SJCRH30 (cell line): ENCODE measurements at regions not wholly inside any gene's neighbourhood (a gene's known extent, or its start where the extent isn't known, plus 50 kb on each side); places are given as distances from the start of the nearest gene placed in this dataset.
"Not testable (repeated sequence)": the region's sequence is repeated elsewhere in the genome, so short reads cannot be mapped to it uniquely, and the experiment has no call there.

Experiments used
- DNase-seq, 2 experiments: peaks; one replicate each; pipeline ENCODE4 v3.0.0-alpha.2; 2015 to 2020
- H3K27ac ChIP-seq: fragments of 250-450 bp; sonication (Bioruptor Pico); 2 replicates; pipeline ENCODE4 v1.5.1; 2020; ENCODE audit warnings: mild to moderate bottlenecking, moderate library complexity
- H3K27me3 ChIP-seq: fragments of 250-450 bp; sonication (Bioruptor Pico); 2 replicates; pipeline ENCODE4 v1.5.1; 2020; ENCODE audit warnings: mild to moderate bottlenecking, moderate library complexity
- H3K36me3 ChIP-seq: fragments of 250-450 bp; sonication (Bioruptor Pico); 2 replicates; pipeline ENCODE4 v1.5.1; 2020; ENCODE audit warnings: mild to moderate bottlenecking, moderate library complexity
- H3K4me1 ChIP-seq: fragments of 250-450 bp; sonication (Bioruptor Pico); 2 replicates; pipeline ENCODE4 v1.5.1; 2020; ENCODE audit warnings: mild to moderate bottlenecking, moderate library complexity
- H3K4me3 ChIP-seq: fragments of 250-450 bp; sonication (Bioruptor Pico); 2 replicates; pipeline ENCODE4 v1.5.1; 2020; ENCODE audit warnings: mild to moderate bottlenecking, moderate library complexity
- H3K9me3 ChIP-seq: fragments of 250-450 bp; sonication (Bioruptor Pico); replicated peaks from 2 replicates; pipeline ENCODE4 v1.5.1; 2020; ENCODE audit warnings: mild to moderate bottlenecking, moderate library complexity

DNA sequence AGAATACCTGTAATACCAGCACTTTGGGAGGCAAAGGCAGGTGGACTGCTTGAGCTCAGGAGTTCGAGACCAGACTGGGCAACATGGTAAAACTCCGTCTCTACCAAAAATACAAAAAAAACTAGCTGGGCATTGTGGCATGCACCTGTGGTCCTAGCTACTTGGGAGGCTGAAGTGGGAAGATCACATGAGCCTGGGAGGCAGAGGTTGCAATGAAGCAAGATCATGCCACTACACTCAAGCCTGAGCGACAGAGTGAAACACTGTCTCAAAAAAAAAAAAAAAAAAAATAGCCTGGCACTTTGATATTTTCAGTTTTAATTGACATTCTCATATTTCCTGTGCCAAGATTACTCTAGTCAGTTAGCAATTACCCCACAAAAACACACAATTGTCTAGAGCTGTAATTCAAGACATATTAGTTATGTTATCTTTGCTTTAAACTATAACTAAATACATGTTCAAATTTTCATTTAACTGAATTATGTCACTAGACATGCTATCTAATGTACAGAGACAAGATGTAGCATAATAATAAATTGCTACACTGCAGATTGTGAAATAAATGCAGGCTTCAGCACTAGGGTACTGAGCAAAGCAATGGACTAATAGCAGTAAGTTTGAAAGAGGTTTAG lies 378.2 kb upstream of the GRAMD2B start:
- H3K9me3 ChIP-seq: no peaks in the 10 kb centered on the region
- H3K27ac ChIP-seq: peak overlapping the region; percentile 83
- no peaks in the 10 kb centered on the region for H3K27me3 ChIP-seq
- H3K36me3 ChIP-seq: no peaks in the 10 kb centered on the region
- no peak for DNase-seq
- H3K4me1 ChIP-seq: peaks cover 21% of the 10 kb centered on the region
- H3K4me3 ChIP-seq: no peak overlapping the region

DNA sequence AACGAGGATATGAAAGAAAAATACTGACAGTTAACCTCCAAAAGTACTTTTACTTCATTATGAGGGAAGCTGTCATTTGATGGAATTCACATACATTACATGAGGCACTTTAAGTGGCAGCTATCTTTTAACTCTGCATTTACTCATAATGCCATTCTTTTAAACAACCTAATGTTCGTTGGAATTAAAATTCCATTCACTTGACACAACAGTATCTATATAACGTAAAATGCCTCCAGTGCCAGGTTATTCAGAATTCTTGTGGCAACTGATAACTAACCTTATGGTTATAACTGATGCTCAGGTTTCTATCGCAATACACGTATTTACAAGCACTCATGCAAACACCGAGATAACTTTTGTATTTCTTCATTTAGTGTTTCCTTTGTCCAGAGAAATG lies 376.9 kb upstream of the GRAMD2B start:
- Histone ChIP-seq H3K27me3 (no peaks in the 10 kb centered on the region), H3K4me3 (no peak overlapping the region), H3K9me3 (no peaks in the 10 kb centered on the region), H3K4me1 (peaks cover 21% of the 10 kb centered on the region), H3K36me3 (no peaks in the 10 kb centered on the region), H3K27ac (no peak overlapping the region)
- no peak for DNase-seq

DNA sequence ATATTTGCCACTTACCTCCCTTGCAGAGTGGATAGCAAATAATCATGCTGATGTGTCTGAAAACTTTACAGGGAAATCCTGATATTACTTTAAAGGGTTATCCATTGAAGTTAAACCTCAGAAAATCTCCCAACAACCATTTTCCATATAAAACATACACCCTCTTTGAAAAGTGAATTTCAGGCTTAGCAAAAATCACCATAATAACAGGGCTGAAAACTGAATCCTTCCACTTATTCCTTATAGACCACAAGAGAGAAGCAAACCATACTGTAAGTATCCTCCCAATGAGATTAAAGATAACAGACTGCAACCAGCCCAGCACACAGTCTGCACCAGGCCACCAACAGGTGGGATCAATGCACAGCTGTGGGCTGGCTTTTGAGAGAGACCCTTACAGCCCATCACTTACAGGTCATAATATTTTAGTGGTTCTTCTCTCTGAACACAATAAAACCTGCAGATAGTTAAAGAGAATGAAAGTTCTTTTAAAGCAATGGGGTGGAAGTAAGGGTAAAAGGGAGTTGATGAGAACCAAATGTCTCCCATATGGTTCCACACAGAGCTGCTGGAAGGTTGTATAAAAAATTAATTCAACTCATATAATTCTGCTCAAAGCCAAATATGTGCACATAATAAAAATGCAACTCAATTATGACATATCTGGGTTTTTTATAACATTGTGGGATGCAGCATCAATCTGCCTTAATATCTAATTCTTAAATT lies 376.2 kb upstream of the GRAMD2B start:
- no peak overlapping the region for H3K27ac ChIP-seq
- H3K4me3 ChIP-seq: no peak overlapping the region
- H3K27me3 ChIP-seq: no peaks in the 10 kb centered on the region
- peak; percentile 21 to 55 for DNase-seq
- no peaks in the 10 kb centered on the region for H3K36me3 ChIP-seq
- no peaks in the 10 kb centered on the region for H3K9me3 ChIP-seq
- H3K4me1 ChIP-seq: peaks cover 21% of the 10 kb centered on the region

DNA sequence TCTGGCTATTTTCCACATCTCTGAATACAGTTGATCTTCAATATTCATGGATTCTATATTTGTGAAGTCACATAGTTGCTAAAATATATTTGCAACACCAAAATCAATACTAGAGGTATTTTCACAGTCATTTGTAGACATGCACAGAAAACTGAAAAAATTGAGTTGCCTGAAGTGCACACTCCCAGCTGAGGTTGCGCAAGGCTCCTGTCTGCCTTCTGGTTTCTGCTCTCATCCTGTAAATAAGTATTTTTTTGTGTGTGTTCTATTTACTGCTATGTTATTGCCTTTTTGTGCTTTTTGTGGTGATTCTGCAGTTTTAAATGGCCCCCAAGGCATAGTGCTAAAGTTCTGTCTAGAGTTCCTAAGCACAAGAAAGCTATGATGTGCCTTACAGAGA lies 371.1 kb upstream of the GRAMD2B start:
- H3K36me3 ChIP-seq: no peaks in the 10 kb centered on the region
- no peak for DNase-seq
- H3K4me1 ChIP-seq: peaks cover 16% of the 10 kb centered on the region
- no peak overlapping the region for H3K27ac ChIP-seq
- H3K9me3 ChIP-seq: no peaks in the 10 kb centered on the region
- H3K4me3 ChIP-seq: no peak overlapping the region
- H3K27me3 ChIP-seq: no peaks in the 10 kb centered on the region

DNA sequence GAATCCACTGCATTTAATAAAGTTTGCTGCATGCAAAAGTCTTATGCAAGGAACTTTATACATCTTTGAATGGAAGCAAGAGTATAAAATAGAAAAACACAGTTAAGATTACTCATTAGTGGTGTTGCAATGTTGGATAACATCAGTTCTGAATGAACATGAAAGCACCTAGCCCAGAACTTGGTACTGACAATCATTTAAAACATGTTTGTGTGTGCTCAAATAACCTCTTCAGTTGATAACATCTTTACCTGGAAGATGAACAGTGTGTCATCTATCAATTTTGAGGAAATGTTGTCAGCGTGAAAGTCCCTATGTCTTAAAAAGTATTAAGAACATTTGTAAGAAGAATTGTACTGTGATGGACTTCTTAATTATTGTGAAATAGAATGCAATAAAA lies 370.4 kb upstream of the GRAMD2B start:
- no peak for DNase-seq

DNA sequence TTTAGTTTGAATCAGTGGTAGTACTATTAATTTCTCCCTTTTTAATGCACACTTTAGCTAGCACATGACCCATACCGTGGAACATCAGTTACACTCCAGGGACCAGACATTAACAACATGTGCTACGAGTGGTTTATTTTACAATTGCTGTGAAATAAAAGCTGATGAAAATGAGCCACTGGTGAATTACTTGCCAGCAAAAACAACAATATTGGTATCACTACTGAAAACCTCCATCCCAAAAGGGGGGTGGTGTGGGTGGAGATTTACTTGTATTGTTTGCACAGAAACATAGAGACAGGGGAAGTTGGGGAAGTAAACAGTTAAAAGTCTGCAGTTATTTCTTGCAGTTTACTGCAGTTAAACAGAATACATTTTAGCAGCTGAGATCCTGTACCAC lies 369.6 kb upstream of the GRAMD2B start:
- no peak for DNase-seq
- Histone ChIP-seq H3K9me3 (no peaks in the 10 kb centered on the region), H3K27me3 (no peaks in the 10 kb centered on the region), H3K27ac (no peak overlapping the region), H3K36me3 (no peaks in the 10 kb centered on the region), H3K4me3 (no peak overlapping the region), H3K4me1 (peaks cover 13% of the 10 kb centered on the region)

More for the DNA sequence above, 370.4 kb upstream of the GRAMD2B start:
- H3K9me3 ChIP-seq: no peaks in the 10 kb centered on the region
- no peaks in the 10 kb centered on the region for H3K36me3 ChIP-seq
- no peaks in the 10 kb centered on the region for H3K27me3 ChIP-seq
- no peak overlapping the region for H3K4me3 ChIP-seq
- peaks cover 13% of the 10 kb centered on the region for H3K4me1 ChIP-seq
- no peak overlapping the region for H3K27ac ChIP-seq

DNA sequence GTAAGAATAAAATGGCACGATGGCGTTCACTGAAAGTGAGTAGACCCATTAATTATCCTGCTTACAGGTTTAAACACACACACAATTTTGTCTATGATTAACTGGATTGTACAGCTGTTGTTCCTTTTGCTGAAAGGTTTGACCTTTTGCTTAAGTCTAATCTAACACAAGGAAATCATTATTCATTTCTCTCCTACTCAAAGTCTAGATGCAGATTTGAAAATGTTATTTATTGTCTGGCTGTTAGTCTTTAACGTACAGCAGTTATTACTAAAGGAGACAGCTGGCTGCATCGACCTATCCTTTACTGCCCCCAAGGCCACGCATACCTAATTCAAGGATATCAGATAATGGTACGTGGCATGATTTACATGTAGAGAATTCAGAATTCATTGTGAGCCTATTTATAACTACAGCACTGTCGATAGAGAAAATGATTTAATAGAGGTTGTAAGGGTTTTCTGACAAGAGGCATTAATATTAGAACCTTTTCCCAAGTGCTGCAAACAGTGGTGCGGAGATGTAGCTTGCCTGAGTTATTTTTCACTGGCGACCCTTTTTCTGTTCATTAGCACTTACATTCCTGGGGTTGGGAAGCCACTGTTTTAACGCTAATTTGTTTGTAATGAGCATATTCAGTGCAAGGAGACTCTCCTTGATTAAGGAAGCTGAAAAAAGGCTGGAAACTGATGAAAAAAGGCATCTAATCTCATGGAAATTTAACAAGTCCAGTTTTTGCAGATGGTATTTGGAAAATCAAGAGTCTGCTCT lies 368.4 kb upstream of the GRAMD2B start:
- peak overlapping the region; percentile 49 for H3K27ac ChIP-seq
- H3K27me3 ChIP-seq: no peaks in the 10 kb centered on the region
- H3K4me3 ChIP-seq: peak overlapping the region; percentile 26
- peak; percentile 46 to 71 for DNase-seq
- H3K4me1 ChIP-seq: peaks cover 13% of the 10 kb centered on the region
- H3K9me3 ChIP-seq: no peaks in the 10 kb centered on the region
- no peaks in the 10 kb centered on the region for H3K36me3 ChIP-seq

DNA sequence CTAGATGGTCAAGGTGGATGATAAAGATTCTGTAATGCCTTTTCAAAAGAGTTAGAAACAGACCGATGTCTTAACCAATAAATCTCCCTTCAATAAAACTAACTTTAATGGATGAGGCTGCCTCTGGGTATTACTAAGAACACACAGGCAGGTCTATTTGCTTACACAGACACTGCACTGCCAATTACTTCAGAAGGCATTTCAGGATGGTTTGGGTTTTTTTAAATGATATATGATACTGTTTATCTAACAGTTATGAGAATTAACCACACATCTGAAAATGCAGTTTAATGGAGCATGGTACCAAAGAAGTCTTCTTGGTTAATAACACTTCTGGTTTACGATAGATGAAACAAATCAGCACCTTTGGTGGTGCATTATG lies 367.9 kb upstream of the GRAMD2B start:
- Histone ChIP-seq H3K27me3 (no peaks in the 10 kb centered on the region), H3K27ac (peak overlapping the region; percentile 49)

DNA sequence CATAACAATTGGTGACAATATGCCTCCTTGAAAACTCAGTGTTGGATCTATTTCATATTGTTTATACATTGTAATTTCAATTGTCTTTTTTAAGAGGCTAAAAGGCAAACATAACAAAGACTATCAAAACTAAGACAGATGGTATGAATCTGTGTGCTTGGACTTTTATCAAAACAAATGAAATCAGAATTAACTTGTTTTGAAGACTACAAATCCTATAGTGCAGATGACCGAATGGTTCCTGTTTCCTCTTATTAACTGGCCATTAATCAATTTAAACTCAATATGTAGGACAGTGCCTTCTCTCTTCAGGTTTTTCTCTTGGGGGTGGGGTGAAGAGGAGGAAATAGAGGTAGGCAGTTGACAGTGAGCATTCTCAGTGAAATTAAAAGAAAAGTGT lies 366.9 kb upstream of the GRAMD2B start:
- DNase-seq: no peak
- Histone ChIP-seq H3K4me3 (no peak overlapping the region), H3K4me1 (peaks cover 13% of the 10 kb centered on the region), H3K36me3 (no peaks in the 10 kb centered on the region), H3K27ac (no peak overlapping the region), H3K27me3 (no peaks in the 10 kb centered on the region), H3K9me3 (no peaks in the 10 kb centered on the region)

More for the DNA sequence above, 367.9 kb upstream of the GRAMD2B start:
- Histone ChIP-seq H3K4me3 (peak overlapping the region; percentile 26; the same call in 1 of the 2 replicates), H3K9me3 (no peaks in the 10 kb centered on the region), H3K36me3 (no peaks in the 10 kb centered on the region), H3K4me1 (peaks cover 13% of the 10 kb centered on the region)
- peak in 1 of 2 experiments; percentile 26 for DNase-seq

DNA sequence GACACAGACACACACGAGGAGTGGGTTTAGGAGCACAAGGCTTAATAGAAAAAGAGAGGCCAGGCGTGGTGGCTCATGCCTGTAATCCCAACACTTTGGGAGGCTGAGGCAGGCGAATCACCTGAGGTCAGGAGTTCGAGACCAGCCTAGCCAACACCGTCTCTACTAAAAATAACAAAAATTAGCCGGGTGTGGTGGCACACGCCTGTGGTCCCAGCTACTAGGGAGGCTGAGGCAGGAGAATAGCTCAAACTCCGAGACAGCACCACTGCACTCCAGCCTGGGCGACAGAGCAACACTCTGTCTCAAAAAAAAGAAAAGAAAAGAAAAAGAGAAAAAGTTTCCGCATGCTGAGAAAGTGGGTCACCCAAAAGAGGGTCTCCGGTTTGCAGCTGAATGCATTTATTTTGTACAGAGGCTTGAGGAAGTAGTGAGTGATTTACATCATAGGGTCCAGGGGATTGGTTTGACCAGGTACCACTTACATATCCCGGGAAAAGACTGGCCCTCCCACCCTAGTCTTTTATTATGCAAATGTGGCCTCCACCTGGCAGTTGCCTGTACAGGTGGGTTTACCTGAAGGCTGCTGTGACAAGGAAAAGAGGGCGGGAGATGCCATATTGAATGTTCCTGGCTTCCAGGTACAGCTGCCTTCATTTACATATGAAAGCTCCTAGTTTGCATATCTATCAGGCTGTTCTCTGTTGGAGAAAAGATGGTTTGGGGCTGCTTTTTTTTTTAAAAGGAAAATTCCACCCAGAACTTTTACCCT lies 366.2 kb upstream of the GRAMD2B start:
- no peaks in the 10 kb centered on the region for H3K36me3 ChIP-seq
- H3K27ac ChIP-seq: no peak overlapping the region
- no peak for DNase-seq
- peaks cover 13% of the 10 kb centered on the region for H3K4me1 ChIP-seq
- no peaks in the 10 kb centered on the region for H3K9me3 ChIP-seq
- no peak overlapping the region for H3K4me3 ChIP-seq
- H3K27me3 ChIP-seq: no peaks in the 10 kb centered on the region

DNA sequence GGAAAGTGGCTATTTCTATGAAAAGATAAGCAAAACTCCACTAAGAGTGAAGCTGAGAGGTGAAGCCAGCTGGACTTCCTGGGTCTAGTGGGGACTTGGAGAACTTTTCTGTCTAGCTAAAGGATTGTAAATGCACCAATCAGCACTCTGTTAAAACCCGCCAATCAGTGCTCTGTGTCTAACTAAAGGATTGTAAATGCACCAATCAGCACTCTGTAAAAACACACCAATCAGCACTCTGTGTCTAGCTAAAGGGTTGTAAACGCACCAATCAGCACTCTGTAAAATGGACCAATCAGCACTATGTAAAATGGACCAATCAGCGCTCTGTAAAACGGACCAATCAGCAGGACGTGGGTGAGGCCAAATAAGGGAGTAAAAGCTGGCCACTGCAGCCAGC lies 364.8 kb upstream of the GRAMD2B start:
- H3K27ac ChIP-seq, H3K4me3 ChIP-seq, H3K27me3 ChIP-seq, DNase-seq, H3K36me3 ChIP-seq, H3K9me3 ChIP-seq: not testable (repeated sequence)
- peaks cover 13% of the 10 kb centered on the region for H3K4me1 ChIP-seq

DNA sequence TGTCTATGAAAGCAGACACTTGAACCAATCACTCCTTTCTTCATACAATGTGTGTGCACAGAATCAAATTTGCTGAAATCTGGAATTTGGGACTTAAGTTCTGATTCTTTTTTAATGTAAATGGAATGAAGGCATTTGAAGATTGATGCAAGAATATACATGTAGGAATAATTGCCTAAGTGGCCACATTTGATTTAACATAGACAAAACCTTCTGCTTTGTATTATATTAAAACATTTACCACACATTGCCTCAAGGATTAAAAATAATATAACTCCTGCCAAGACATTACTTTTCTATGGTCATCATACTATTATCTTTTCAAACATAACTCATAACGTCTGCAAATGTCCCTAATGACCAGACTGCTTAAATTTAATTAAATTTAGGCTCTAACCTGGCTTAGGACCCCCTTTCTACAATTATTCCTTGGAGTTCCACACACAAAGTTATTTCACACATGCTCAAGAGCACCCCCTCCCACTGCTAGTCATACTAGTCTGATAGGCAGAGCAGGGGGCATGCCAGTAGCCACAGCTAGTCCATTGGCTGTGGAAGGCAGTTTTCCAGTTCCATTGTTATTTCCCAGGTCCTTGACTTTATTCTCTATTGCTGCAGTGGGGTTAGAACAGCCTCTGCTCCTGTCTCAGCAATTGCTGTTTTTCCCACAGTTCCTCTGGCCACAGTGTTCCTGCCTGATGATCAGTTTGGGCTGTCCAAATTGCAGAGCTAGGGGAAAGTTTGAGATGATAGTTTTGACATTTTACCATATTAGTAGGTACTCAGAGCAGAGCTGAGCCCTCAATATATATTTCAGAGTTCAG lies 360.6 kb upstream of the GRAMD2B start:
- H3K27ac ChIP-seq: no peak overlapping the region
- H3K9me3 ChIP-seq: no peaks in the 10 kb centered on the region
- no peaks in the 10 kb centered on the region for H3K27me3 ChIP-seq
- no peaks in the 10 kb centered on the region for H3K36me3 ChIP-seq
- no peak for DNase-seq
- no peaks in the 10 kb centered on the region; the same call in 1 of the 2 replicates for H3K4me1 ChIP-seq
- no peak overlapping the region for H3K4me3 ChIP-seq

DNA sequence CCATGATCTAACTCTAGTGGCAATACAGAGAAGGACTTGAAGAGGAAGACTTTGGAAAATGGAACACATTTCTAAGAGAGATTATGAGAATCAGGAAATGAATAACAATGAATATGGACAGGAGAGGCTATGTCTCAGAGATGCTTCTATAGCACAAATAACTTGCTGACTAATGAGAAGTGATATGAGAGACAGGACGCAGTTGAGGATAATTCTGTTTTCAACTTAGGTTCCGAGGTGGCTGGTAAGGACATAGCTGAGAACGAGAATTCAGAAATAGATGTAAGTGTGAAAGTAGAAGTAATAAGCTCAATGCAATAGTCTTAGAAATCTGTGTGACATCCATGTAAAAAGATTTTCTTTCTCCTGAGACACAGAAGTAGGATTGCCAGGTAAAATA lies 358.1 kb upstream of the GRAMD2B start:
- Histone ChIP-seq H3K27me3 (no peaks in the 10 kb centered on the region), H3K9me3 (no peaks in the 10 kb centered on the region), H3K4me1 (no peaks in the 10 kb centered on the region; the same call in 1 of the 2 replicates), H3K36me3 (no peaks in the 10 kb centered on the region), H3K4me3 (no peak overlapping the region), H3K27ac (no peak overlapping the region)
- DNase-seq: no peak

DNA sequence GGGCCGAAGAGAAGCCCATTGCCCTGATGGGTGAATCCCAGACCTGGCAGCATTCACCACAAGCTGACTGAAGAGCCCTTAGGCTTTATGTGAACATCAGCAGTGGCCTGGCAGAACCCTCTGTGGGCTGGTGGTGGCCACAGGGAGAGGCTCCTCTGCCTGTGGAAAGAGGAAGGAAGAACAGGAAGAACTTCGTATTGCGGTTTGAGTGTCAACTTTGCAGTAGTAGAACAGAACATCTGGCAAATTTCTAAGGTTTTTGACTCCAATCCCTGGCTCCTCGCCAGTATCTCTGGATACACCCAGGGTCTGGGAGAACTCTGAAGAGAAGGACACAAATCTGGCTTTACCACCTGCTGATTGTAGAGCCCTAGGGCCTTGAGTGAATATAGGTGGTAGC lies 356.4 kb upstream of the GRAMD2B start:
- peak; percentile 33 to 62 for DNase-seq
- no peaks in the 10 kb centered on the region; the same call in 1 of the 2 replicates for H3K4me1 ChIP-seq
- H3K27me3 ChIP-seq: no peaks in the 10 kb centered on the region
- H3K27ac ChIP-seq: no peak overlapping the region
- no peaks in the 10 kb centered on the region for H3K9me3 ChIP-seq
- no peak overlapping the region for H3K4me3 ChIP-seq
- no peaks in the 10 kb centered on the region for H3K36me3 ChIP-seq
